WTC11 (cell line): ENCODE measurements at regions not wholly inside any gene's neighbourhood (a gene's known extent, or its start where the extent isn't known, plus 50 kb on each side); places are given as distances from the start of the nearest gene placed in this dataset.

ENCODE experiments used
- ATAC-seq: fragments of 200-7000 bp; cut with Tn5 transposase; 2 replicates; pipeline ENCODE4 v1.10.0; 2021; ENCODE audit warnings: mild to moderate bottlenecking, moderate library complexity
- CTCF ChIA-PET: fragments of 300-600 bp; sonication (Branson Sonifier 250); formaldehyde crosslinking; loops from one replicate; lab custom pipeline; 2021; ENCODE audit warnings: antibody characterized with exemption; lab: Charles Lee
- POLR2A ChIA-PET: fragments of 350-600 bp; sonication (Branson Sonifier 250); formaldehyde crosslinking; loops from one replicate; lab custom pipeline; 2021; ENCODE audit warnings: antibody characterized with exemption; lab: Charles Lee
- DNase-seq: peaks from one replicate; pipeline ENCODE4 v3.0.0; 2021; ENCODE audit warnings: low spot score
- H3K27ac Mint-ChIP-seq: 2 replicates; pipeline ENCODE4 v1.8.0; 2021; ENCODE audit warnings: mixed read lengths
- H3K27me3 Mint-ChIP-seq: 2 replicates; pipeline ENCODE4 v1.8.0; 2021; ENCODE audit warnings: low read depth, mild to moderate bottlenecking, moderate library complexity, mixed read lengths
- H3K36me3 Mint-ChIP-seq: 2 replicates; pipeline ENCODE4 v1.8.0; 2021; ENCODE audit warnings: mixed read lengths
- H3K4me1 Mint-ChIP-seq: 2 replicates; pipeline ENCODE4 v1.8.0; 2022; ENCODE audit warnings: mixed read lengths
- H3K4me3 Mint-ChIP-seq: 2 replicates; pipeline ENCODE4 v1.8.0; 2021; ENCODE audit warnings: mild to moderate bottlenecking, moderate library complexity, mixed read lengths
- H3K9me3 Mint-ChIP-seq: 2 replicates; pipeline ENCODE4 v1.8.0; 2021; ENCODE audit warnings: mixed read lengths
- ATF1 ChIP-seq: sonication (generic); formaldehyde crosslinking; IDR thresholded peaks from 2 replicates; pipeline ENCODE4 v1.8.1; 2023; ENCODE audit warnings: mild to moderate bottlenecking, moderate library complexity, missing genetic modification reagents
- ATF2 ChIP-seq: sonication (generic); formaldehyde crosslinking; IDR thresholded peaks from 2 replicates; pipeline ENCODE4 v1.8.1; 2022; ENCODE audit warnings: low read depth, missing genetic modification reagents, borderline replicate concordance
- ATF3 ChIP-seq: sonication (generic); formaldehyde crosslinking; conservative IDR thresholded peaks from 2 replicates; pipeline ENCODE4 v1.8.1; 2022; ENCODE audit warnings: mild to moderate bottlenecking, missing genetic modification reagents
- CREM ChIP-seq: sonication (generic); formaldehyde crosslinking; IDR thresholded peaks from 2 replicates; pipeline ENCODE4 v1.8.1; 2022; ENCODE audit warnings: mild to moderate bottlenecking, missing genetic modification reagents, moderate library complexity
- ELF4 ChIP-seq: sonication (generic); formaldehyde crosslinking; IDR thresholded peaks from 2 replicates; pipeline ENCODE4 v1.8.1; 2022; ENCODE audit warnings: low read depth, mild to moderate bottlenecking, moderate library complexity, missing genetic modification reagents
- FOXJ3 ChIP-seq: sonication (generic); formaldehyde crosslinking; IDR thresholded peaks from 2 replicates; pipeline ENCODE4 v1.9.0; 2021; ENCODE audit warnings: missing genetic modification reagents, mild to moderate bottlenecking, borderline replicate concordance
- NFE2L1 ChIP-seq: sonication (generic); formaldehyde crosslinking; IDR thresholded peaks from 2 replicates; pipeline ENCODE4 v1.8.1; 2023; ENCODE audit warnings: missing genetic modification reagents
- PRDM15 ChIP-seq: sonication (generic); formaldehyde crosslinking; IDR thresholded peaks from 2 replicates; pipeline ENCODE4 v1.8.0; 2022; ENCODE audit warnings: missing genetic modification reagents
- STAT6 ChIP-seq: sonication (generic); formaldehyde crosslinking; conservative IDR thresholded peaks from 2 replicates; pipeline ENCODE4 v1.8.1; 2023; ENCODE audit warnings: mild to moderate bottlenecking, low read depth, missing genetic modification reagents, moderate library complexity
- TP53 ChIP-seq: sonication (generic); formaldehyde crosslinking; IDR thresholded peaks from 2 replicates; pipeline ENCODE4 v1.8.1; 2023; ENCODE audit warnings: mild to moderate bottlenecking, missing genetic modification reagents
- ZBTB43 ChIP-seq: sonication (generic); formaldehyde crosslinking; IDR thresholded peaks from 2 replicates; pipeline ENCODE4 v1.8.1; 2023; ENCODE audit warnings: mild to moderate bottlenecking, missing genetic modification reagents
- ZNF396 ChIP-seq: fragments of 250-450 bp; sonication (Bioruptor Pico); IDR thresholded peaks from 2 replicates; pipeline ENCODE4 v1.8.0; 2021; ENCODE audit warnings: mild to moderate bottlenecking, moderate library complexity, borderline replicate concordance

- TF ChIP-seq ZNF396 (no peak), ATF3 (no peak), FOXJ3 (CRISPR knock-in tag) (no peak), ATF1 (CRISPR knock-in tag) (no peak)
Observed at GRCh38 chr7:135846339-135846738, 97.7 kb upstream of the FAM180A start (continued).

GRCh38 chr7:135845415-135846075, 96.9 kb upstream of the FAM180A start:
- H3K4me3 Mint-ChIP-seq = no peak overlapping the region
- ATAC-seq (no peak), DNase-seq (no peak)
- H3K27ac Mint-ChIP-seq = no peak overlapping the region
- no peaks in the 10 kb centered on the region for H3K36me3 Mint-ChIP-seq
- H3K4me1 Mint-ChIP-seq = peaks cover 4% of the 10 kb centered on the region
- CTCF ChIA-PET = interaction anchor here (0.6 kb wide), 1 partner anchor 1029 kb away, joined by 3 read pairs; no protein-coding TSS in a partner anchor
- TF ChIP-seq CREM (CRISPR knock-in tag) = no peak
- TF ChIP-seq PRDM15 (CRISPR knock-in tag) = no peak
- no peak for TF ChIP-seq ATF2 (CRISPR knock-in tag)
- no peak for TF ChIP-seq TP53 (CRISPR knock-in tag)
- no peak for TF ChIP-seq NFE2L1 (CRISPR knock-in tag)
- TF ChIP-seq ELF4 (CRISPR knock-in tag) = no peak
- no peak for TF ChIP-seq STAT6
- no peaks in the 10 kb centered on the region for H3K27me3 Mint-ChIP-seq
- H3K9me3 Mint-ChIP-seq = no peaks in the 10 kb centered on the region
- POLR2A ChIA-PET = no interaction called here

- DNase-seq = no peak
- POLR2A ChIA-PET = no interaction called here
- peaks cover 4% of the 10 kb centered on the region for H3K4me1 Mint-ChIP-seq
- no peak overlapping the region for H3K27ac Mint-ChIP-seq
- H3K4me3 Mint-ChIP-seq = no peak overlapping the region
- CTCF ChIA-PET = no interaction called here
- TF ChIP-seq ZBTB43 (CRISPR knock-in tag) = no peak
- TF ChIP-seq, all 79 proteins: peak for 0
- ATAC-seq = no peak
- Mint-ChIP-seq H3K27me3 (no peaks in the 10 kb centered on the region), H3K36me3 (no peaks in the 10 kb centered on the region), H3K9me3 (no peaks in the 10 kb centered on the region)
Observed at GRCh38 chr7:135844903-135845302, 96.3 kb upstream of the FAM180A start.
